ENCODE measurements at regions not wholly inside any gene's neighbourhood (a gene's known extent, or its start where the extent isn't known, plus 50 kb on each side); places are given as distances from the start of the nearest gene placed in this dataset.
"Not testable (repeated sequence)": the region's sequence is repeated elsewhere in the genome, so short reads cannot be mapped to it uniquely, and the experiment has no call there.

DNA sequence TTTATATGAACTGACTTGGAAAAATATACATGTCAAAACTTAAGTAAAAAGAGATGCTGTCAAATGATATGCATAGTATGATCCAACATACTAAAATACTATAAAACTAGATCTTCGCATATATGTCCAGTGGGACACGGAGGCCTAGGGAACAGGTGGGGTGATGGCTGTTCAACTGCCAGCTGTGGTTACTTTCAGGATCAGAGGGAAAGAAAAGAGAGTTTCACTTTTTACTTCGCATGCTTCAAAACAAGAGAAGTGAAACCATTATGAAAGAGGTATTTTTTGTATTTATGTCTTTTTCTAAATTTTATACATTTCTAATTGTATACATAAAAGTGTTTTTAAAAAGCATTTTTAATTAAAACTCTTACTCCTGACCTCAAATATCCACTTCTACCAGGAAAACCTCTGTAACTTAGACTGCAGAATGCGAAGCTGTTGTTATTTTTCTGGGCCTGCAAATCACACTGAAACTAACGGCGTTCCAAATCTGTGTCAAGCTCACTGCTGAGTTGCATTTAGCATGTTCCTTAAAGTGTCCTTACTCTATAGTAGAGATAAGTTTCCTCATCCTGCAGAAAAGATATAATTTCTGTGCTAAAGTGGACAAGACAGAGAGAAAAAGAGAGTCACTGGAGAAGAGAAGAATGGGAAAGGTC lies 97.8 kb upstream of the SLC35G4 start:
- DNase-seq (ENCODE audit: low read depth), result no peak

DNA sequence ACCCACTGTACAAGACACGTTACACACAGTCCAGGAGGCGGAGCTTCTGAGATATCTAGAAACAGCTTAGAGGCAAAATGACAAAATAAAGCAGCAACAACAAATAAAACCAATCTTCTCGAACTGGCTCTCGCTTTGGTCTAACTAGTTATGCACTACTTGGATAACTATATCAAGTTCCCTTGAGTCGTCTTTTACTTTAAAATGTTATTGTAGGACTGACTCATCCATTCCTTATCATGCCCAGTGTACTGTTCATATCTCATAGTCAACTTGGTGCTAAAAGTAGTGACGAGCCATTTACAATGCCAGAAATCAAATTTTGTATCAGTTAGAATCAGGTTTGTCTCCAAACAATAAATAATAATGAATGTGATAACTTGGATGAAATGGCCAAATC lies 102.5 kb upstream of the SLC35G4 start:
- no peak for DNase-seq (ENCODE audit: low read depth)

DNA sequence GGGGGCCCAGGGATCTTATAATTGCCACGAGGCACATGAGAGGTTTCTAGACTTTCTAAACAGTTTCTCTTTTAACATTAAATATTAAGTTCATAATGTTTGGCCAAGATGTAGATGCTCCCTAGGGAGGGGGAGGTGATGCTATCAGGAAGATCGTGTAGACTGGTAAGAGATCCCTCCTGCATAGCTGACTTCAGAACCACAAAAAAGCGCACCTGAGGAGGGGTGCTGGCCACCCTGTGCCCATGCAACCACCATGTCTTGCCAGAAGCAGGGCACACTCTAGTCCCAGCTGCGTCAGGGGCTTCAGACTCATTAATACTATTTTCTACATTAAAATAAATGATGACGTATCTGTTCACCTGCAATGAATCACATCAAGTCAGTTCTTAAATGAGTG lies 103.4 kb upstream of the SLC35G4 start:
- no peak for DNase-seq (ENCODE audit: low read depth)

DNA sequence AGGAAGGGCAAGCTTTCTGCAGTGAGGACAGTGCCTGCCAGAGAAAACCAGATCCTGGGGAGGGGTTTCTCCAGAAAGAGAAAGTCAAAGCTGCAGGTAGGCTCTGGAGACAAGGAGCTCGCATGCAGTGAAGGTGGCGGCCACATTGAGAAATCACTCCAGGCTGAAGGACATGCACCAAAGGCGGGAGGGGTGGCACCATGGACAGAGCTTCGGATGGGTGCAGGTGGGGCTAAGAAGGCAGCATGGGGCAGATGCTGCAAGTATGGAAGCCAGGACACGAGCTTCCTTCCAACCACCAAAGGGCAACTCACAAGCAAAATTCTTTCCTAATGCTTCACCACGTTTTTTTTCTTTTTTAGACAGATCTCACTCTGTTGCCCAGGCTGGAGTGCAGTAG lies 104.4 kb upstream of the SLC35G4 start:
- no peak for DNase-seq (ENCODE audit: low read depth)

DNA sequence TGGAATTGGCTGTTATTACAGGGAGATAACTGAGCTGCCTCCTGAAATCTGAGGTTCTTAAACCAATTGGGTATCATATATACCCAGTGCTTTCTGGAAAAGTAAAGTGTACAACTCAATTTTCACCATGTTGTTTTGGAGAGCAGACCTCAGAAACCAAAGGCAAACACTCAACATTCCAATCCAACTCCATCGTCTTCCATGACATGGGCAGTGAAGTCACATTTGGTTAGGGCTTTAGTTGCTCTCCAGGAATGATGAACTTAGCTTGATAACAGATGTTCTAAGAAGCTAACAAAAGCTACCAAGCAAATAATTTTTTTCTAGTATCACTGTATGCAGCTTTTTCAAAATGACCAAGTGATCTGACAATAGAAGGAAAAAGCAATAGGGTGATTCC lies 107.0 kb upstream of the SLC35G4 start:
- no peak for DNase-seq (ENCODE audit: low read depth)

DNA sequence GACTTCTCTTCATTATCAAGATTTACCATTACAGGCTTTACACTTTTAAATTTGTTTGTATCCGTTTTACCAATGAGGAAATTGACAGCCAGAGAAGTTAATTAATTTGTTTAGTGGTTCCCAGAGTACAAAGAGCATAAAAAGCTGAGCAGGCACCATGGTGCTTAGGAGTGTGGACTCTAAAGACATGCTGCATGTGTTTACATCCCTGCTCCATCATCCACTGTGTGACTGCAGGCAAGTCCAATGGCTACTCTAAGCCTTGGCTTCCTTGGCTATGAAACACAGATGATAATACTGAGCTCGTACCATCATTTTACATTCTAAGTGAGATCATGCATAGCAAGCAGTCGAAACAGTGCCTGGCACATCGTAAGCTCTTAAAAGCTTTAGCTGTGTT lies 108.0 kb upstream of the SLC35G4 start:
- no peak for DNase-seq (ENCODE audit: low read depth)

DNA sequence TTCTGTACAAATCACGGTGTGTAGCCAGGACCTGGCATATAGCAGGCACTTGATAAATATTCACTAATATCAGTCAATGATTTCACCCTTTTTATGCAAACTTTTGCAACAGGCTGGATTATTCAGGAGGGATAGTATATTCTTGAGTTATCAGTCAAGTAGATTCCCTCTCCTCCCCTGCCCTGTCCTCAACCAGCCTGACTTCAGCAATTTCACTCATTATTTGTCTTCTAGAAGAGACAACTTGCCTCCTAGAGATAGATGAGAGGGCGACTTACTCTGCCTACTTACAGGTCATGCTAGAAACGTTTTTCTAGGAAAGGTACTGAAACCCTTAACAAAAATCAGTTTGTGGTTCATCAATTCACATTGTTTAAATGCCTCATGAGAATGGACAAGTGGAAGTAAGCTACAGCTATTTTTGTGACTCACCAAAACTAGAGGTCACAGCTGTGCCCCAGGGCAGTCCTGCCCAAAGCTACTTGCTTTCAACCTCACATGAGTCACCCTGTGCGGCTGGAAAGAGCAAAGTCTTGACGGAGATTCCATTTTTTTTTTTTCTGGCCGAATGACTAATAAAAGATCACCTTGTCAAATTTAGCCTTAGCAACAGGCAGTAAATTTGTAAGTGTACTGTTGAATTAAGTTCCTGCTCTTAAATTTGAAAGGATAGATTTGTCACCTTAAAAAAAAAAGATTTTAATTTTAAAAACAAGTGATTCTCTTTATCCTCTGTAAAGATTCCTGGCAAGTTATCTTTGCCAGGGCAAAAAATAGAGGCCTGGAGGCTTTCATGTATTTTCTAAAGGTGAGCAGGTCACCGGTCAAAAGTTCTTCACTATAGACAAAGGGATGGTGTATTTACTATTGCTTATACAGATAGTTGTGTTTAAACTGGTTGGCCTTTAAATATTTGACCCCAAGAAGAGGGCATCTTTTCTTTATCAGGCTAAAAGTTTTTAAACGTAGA lies 109.0 kb upstream of the SLC35G4 start:
- peak; percentile 98 for DNase-seq (ENCODE audit: low read depth)

DNA sequence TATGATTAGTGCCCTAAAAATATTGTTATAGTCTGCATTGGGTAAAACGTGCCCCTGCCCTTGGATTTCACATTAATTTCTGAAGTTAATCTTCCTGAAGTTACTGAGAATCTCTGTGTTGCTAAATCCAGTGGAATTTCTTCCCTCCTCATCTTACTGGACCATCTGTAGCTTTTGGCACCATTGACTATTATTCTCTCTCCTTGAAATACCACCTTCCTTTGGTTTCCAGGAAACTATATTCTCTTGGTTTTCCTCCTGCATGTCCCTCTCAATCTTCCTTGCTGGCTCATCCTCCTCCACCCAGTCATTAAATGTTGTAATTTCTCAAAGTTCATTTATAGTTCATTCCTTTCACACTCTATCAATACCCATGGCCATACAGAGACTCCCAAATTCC lies 110.6 kb upstream of the SLC35G4 start:
- DNase-seq (ENCODE audit: low read depth), result no peak

DNA sequence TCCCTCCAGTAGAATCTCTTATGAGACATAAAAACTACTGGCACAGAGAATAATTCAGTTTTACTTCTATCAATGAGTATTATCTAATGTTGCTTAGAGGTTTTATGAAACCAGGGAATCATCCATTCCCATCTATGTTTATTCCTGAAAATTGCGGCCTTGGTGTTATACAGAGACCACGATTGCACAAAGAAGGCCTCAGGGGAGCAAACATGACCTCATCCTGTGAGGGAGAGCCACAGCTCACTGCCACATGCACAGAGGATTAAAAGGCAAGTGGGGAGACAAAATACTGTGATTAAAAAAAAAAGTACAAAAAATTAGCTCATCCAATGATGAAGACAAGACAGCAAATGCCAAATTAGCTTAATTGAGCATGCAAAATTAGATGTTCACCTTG lies 111.8 kb upstream of the SLC35G4 start:
- DNase-seq (ENCODE audit: low read depth), result no peak

DNA sequence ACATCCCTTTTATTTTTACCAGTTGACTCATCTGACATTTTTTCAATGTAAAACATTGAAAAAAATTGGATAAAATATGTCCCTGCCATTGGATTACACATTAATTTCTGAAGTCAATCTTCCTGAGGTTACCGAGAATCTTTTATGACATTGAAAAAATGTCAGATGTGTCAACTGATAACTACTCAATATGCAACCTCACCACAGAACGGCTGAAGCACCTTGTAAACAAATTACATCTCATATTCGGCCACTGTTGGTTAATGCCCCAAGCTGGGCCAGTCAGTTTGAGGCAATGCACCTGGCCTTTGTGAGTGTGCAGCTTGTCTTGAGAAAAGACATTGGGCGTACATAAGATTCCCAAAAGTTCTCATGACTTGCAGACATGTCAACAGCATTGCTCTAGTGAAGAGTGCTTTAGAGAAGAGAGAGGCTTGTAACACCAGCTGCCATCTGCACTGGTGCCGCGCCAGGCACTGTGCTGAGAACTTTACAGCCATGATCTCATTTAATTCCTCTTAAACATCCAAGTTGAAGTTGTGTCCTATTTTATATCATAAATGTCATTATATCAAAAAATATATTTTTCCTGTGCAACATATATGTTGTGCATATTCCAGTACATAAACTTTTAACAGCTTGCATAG lies 112.7 kb upstream of the SLC35G4 start:
- no peak for DNase-seq (ENCODE audit: low read depth)

DNA sequence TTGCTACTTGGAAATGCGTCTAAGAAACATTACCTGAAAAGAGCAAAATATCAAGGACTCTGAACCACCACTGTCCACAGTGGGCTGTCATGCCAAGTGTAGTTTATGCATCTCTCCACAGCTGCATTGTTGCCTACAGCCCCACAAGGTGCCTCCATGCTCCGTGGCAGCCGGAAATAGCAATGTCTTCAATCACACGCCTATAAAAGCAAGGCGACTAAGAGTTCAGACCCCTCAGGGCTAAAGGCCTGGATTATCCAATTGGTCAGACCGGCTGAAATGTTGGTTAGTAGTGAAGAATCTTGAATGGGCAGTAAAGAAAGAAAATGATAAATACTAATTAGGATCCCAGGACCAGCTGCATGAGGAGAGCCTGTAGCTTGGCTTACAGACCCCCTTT lies 114.0 kb upstream of the SLC35G4 start:
- no peak for DNase-seq (ENCODE audit: low read depth)

DNA sequence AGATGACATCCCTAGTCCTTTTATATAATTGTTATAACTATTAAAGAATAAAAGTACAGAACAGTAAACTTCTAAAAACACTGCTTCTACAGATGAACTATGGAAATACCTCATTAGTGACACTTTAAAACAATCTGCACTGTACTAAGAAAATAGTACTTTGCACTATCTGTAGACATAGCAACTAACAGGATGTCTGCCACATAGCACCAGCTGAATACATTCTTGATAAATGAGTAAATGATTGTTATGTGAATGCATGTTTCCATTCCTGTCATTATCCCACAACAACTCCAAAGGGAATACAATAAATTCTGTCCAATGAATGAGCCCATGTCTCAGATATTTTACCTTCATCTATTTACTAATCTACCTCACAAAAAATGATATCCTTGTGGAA lies 115.3 kb upstream of the SLC35G4 start:
- DNase-seq (ENCODE audit: low read depth), result peak; percentile 35

DNA sequence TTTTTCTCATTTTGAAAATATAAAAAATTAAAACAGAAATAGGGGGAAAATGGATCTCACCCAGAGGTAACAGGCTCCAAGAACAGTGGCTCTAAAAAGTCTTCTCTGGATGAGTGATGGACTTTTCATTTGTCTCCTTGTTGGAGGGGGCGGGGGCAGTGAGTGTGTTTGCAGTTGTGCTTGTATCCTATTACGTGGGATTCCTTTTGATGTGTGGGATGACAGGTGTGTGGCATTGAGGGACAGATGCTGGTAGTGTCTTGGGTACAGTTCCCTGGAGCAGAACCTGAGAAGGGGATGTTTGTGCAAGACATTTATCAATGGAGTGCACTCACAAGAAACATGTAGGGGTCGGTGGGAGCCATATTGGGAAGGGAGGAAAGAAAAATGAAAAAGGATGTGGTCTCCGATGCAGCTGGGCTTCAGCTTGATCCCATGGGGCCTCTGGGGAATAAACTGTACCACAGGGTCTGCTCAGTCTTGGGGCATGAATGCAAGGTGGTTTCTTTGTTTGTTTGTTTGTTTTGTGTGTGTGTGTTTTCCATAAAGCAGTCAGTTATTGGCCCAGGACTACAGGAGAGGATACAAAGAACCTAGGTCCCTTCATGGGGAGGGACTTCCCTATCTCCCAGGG lies 120.0 kb upstream of the SLC35G4 start:
- DNase-seq (ENCODE audit: low read depth), result no peak

DNA sequence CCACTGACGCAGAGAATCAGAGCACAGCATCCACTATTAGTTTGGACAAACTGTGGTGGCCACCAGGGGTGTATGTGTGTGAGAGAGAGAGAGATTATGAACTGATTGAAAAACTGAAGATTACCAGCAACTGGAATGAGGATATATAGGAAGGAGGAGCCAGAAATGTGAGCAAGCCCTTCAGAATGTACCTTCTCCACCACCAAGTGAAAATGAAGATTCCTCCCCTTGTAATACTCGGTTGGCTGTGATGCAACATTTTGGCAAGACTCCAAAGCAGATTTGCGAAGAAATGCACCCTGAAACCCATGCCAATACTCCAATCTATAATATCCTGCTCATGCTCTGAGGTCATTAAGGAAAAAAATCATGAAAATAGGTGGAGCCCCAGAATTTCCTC lies 121.2 kb upstream of the SLC35G4 start:
- DNase-seq (ENCODE audit: low read depth), result peak; percentile 45

DNA sequence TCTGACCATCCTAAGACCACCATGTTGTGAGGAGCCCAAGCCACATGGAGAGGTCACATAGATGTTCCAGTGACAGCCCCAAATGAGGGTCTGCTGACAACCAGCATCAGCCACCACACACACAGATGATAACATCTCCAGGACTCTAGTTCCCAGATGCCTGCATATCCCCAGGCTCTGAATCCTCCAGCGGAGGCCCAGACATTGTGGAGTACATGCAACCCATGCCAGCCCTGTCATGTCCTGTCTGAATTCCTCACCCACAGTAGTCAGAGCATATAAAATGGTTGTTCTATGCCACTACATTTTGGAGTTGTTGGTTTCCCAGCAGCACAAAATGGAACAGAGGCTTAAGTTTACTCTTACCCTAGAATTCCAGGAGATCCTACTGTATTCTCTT lies 122.0 kb upstream of the SLC35G4 start:
- DNase-seq (ENCODE audit: low read depth), result no peak

DNA sequence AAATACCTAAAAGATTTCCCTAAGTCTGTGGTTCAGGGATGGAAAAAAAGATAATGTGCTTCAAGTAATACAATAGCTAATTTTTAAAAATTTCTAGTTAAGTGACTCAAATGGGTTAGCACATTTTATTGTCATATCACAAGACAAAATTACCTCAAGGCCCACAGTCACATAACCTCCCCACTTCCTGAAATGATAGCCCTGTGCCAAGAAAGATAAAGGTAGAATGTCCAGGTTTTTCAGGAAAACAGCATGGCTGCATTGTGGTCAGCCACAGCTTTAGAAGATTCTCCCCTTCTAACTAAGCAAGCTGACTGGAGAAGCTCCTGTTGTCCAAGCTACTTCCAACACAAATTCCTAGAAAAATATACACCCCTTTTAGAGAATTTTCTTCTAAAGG lies 127.1 kb upstream of the SLC35G4 start:
- no peak for DNase-seq (ENCODE audit: low read depth)

DNA sequence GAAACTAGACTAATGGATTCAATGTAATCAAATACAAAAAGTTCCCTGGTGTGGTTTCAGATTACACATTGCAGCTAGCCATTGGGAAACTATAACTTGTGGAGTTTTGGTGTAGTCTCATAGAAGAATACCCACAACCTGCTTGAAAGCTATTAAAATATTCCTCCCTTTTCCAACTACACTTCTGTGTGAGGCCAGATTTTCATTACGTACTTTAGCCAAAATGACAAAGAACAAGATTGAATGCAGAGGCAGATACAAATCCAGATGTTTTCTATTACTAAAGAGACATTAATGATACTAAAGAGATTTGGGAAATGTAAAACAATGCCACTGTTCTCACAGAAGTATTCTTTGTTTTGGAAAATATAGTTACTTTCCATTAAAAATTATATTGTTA lies 128.7 kb upstream of the SLC35G4 start:
- DNase-seq (ENCODE audit: low read depth), result no peak

DNA sequence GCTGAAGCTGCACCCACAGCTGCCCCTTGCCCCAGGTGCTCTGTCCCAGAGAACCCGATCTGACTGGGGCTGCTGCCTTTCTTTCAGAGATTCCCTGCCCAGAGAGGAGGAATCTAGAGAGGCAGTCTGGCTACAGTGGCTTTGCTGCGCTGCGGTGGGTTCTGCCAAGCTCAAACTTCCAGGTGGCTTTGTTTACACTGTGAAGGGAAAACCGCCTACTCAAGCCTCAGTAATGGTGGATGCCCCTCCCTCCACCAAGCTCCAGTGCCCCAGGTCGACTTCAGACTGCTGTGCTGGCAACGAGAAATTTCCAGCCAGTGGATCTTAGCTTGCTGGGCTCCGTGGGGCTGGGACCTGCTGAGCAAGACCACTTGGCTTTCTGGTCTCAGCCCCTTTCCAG lies 130.4 kb upstream of the SLC35G4 start:
- not testable (repeated sequence) for DNase-seq (ENCODE audit: low read depth)

DNA sequence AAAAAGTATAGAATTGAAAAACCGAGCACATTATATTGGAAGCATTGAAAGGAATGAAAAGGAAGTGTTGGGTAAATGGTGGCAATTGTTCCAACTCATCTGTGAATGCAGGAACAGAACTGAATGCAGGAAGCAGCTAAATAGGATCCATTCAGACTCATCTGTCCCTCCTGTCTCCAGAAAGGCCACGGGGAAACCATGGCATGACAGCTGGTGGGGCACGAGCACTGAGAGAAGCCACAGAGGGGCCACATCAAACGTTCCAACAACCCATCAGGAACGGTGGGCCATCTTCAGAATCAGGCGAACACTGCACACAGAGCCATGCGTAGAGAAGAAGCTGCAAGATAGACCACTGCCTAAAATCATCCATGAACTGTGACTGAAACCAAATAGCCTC lies 138.5 kb upstream of the SLC35G4 start:
- DNase-seq (ENCODE audit: low read depth), result no peak

DNA sequence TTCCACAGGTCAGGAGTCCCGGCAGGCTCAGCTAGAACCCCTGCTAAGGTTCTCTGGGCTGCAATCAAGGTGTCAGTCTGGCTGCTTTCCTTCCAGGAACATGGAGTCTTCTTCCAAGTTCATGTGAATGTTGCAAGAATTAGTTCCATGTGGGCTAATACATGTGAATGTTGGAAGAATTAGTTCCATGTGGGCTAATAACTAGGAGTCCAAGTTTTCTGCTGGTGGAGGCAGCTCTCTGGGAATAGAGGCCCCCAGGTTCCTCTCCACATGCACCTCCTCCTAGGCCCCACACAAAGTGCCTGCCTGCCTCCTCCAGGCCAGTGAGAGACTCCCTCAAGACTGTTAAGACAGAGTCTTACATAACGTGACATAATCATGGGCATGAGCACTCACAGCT lies 140.8 kb upstream of the SLC35G4 start:
- no peak for DNase-seq (ENCODE audit: low read depth)

DNA sequence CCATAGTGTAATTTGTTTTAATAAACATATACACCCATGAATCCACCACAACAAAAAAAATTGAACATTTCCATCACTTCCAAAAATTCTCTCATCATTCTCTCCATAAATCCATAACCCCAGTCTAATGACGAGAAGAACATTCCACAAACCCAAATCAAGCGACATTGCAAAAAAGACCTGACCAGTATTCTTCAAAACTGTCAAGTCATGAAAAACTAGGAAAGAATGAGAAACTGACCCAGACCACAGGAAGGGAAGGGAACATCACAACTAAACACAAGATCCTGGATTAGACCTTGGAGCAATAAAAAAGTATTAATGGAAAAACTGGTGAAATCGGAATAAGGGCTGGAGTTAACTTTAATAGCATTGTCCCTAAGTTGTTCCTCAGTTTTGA lies 141.3 kb upstream of the SLC35G4 start:
- DNase-seq (ENCODE audit: low read depth), result no peak

DNA sequence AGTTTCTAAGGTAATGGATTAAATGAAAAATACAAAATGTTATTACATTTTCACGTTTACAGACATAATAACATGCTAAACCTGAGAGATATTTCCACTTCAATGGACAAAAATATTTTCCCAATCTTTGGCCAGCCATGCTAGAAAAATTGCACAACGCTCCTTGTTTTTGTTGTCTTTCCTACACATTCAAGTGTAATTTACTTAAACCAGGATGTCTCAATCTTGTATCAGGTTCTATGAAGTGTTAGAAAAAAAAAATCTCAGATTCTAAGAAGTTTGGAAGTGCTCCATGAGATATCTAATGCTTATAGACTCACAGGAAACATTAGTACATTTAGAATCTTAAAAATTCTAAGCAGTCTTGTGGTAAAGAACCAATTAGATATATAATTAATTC lies 141.8 kb upstream of the SLC35G4 start:
- DNase-seq (ENCODE audit: low read depth), result no peak

DNA sequence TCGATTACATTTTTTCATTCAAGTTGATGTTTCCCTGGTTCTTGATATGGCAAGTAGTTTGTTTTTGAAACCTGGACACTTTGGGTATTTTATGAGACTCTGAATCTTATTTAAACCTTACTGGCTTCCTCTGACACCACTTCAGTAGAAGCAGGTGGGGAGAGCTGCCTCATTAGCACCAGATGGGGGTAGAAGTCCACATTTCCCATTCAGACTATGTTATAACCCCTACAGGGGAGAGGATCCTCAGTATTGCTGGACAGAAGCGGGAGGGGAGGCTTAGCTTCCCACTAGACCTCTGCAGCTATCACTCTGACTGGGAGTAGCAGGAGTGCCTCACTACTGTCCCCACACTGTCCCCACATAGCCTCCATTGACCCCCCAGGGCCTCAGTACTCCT lies 145.3 kb upstream of the SLC35G4 start:
- DNase-seq (ENCODE audit: low read depth), result no peak
